HG02938 (cell line): ENCODE measurements at regions not wholly inside any gene's neighbourhood (a gene's known extent, or its start where the extent isn't known, plus 50 kb on each side); places are given as distances from the start of the nearest gene placed in this dataset.

Experiments used
- ATAC-seq: cut with Tn5 transposase; IDR thresholded peaks from one replicate; pipeline ENCODE4 v1.9.1; 2021; ENCODE audit warnings: mild to moderate bottlenecking, moderate library complexity; ENCODE audit not compliant: unreplicated experiment

DNA sequence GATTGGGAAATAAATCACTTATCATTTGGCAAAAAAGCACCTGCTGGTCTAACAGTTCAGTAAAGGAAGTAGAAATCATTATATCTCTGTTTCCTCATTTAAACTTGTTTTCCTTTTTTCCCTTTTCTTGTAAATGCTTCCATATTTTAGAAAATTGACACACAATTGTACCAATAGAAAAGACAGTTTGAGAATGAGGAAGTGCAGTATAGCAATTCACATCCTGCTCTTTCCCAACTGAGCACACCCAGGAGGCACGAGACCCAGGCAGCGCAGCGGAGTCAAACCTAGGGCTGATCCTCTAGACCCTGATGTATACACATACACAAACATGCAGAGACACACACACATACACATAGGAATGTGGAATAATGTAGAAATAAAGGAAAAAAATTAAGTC, 74.8 kb upstream of the PACRGL start:
- no peak for ATAC-seq

DNA sequence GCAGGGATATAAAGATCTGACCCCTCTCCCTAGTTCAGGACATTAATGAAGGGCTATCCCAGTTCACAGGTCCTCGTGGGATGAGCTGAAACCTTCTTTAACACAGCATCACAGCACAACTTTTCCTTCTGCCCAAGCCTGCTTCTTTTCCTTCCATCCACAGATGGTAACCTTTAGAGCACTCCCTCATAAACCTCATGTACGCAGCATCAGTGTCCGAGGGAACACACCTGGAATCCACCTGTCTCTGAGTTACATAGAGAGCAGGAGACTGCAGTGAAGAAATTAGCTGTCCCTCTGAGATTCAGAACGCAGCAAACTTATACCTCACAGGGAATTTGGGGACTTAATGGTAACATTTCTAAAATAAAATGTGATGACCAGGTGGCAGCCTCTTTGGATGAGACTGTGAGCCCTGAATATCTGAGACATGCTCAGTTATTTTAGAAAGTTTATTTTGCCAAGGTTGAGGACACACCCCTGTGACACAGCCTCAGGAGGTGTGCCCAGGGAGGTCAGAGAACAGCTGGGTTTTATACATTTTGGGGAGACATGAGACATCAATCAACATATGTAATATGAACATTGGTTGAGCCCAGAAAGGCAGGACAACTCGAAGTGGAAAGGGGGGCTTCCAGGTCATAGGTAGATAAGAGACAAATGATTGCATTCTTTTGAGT, 73.8 kb upstream of the PACRGL start:
- ATAC-seq = no peak

GRCh38 chr4:20627866-20628265, 72.4 kb upstream of the PACRGL start:
- no peak for ATAC-seq

DNA sequence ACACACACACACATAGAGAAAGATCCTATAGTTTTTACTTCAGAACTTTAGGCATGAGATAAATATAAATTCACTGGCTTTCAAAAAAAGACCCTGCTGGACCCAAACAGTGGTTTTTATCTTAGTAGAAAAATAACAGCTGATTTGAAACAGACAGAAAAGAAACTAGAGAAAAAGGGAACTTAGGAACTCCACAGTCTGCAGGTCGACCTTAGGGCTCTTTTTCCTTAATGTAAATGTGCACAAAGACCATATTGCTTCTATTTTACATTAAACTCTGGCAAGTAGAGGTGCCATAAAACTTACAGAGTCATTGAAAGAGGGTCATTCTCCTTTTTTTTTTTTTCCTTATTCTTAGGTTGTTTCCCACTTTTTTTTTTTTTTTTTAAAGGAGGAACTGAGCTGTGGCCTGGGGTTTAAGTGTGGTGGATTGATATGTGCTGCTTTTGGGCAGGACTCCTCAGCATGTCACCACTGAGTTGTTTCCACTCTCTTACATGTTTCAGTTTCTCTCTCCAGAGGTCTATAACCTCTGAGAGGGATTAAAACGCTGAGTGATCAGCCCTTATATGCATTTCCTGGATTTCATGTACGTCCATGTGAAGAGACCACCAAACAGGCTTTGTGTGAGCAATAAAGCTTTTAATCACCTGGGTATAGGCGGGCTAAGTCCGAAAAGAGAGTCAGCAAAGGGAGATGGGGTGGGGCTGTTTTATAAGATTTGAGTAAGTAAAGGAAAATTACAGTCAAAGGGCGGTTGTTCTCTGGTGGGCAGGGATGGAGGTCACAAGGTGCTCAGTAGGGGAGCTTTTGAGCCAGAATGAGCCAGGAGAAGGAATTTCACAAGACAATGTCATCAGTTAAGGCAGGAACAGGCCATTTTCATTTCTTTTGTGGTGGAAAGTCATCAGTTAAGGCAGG, 70.8 kb upstream of the PACRGL start:
- ATAC-seq = peak; percentile 94

- ATAC-seq = no peak
Observed at GRCh38 chr4:20638825-20639224, 61.4 kb upstream of the PACRGL start.

DNA sequence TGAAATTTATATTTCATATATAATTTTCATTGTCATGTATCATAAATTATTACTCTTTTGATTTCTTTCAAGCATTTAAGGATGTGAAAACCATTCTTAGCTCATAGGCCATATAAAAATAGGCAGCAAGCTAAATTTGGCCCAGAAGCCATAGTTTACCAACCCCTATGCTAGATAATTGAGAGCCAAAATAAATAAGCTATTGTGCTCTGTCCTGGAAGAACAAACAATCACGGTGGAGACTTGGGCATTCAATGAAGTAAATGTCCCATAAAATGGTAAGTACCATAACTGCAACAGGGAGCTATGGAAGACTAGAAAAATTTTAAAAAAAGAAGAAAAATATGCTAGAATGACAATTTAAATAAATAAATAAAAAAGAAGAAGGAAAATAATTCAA, 60.9 kb upstream of the PACRGL start:
- ATAC-seq = no peak

GRCh38 chr4:20640989-20641388, 59.3 kb upstream of the PACRGL start:
- ATAC-seq = no peak

DNA sequence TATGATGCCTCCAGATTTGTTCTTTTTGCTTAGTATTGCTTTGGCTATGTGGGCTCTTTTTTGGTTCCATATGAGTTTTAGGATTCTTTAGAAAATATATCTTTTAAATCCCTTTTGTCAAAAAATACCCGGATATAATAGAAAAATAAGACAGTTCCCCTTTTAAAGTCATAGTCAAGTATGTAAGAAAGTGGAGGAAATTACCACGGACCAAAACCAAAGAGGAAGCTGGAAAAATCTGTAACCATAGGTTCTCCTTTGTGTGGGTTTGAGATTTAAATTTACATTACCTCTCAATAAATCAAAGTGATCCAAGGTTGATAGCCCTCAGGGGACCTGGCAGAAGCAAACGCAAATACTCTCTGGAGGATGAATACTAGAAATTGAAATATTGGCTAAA, 58.3 kb upstream of the PACRGL start:
- no peak for ATAC-seq

GRCh38 chr4:20643631-20644030, 56.6 kb upstream of the PACRGL start:
- ATAC-seq = no peak

DNA sequence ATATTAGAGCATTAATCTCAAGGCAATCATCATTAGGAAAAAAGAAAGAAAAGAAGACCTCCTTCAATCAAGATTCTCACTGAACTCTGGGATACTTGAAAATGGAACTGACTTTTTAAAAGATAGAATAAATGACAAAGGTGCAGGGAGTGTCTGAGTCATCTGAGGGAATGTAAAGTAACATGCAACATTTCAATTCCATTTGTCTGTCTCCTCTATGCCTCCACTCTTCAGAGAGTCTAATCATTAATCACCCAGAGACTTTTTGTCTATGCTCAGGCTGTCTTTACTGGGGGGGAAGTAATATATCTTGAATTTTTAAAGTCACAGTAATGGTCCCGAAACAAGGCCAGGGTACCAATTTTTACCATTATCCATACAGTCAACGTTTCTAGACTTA, 55.0 kb upstream of the PACRGL start:
- ATAC-seq = no peak

GRCh38 chr4:20646287-20646686, 54.0 kb upstream of the PACRGL start:
- ATAC-seq = no peak
